BLaER1 treated with 17β-estradiol and CSF1 and Interleukin-3, amounts not matched to agents 10 nM and 100 nM (cell line): ENCODE measurements at regions not wholly inside any gene's neighbourhood (a gene's known extent, or its start where the extent isn't known, plus 50 kb on each side); places are given as distances from the start of the nearest gene placed in this dataset.
A peak's percentile ranks its signal among the peaks of the same experiment; 100 is the strongest.

Source experiments
- H3K27ac ChIP-seq, 11 experiments: shearing (Covaris generic); formaldehyde crosslinking; 2 replicates each; pipeline ENCODE4 v1.8.1; 2022
- H3K27me3 ChIP-seq, 11 experiments: shearing (Covaris generic); formaldehyde crosslinking; 2 replicates each; pipeline ENCODE4 v1.8.1; 2022
- H3K36me3 ChIP-seq, 11 experiments: shearing (Covaris generic); formaldehyde crosslinking; 2 replicates each; pipeline ENCODE4 v1.8.1; 2022
- H3K4me1 ChIP-seq, 10 experiments: shearing (Covaris generic); formaldehyde crosslinking; 2 replicates each; pipeline ENCODE4 v1.8.1; 2022
- H3K4me2 ChIP-seq, 11 experiments: shearing (Covaris generic); formaldehyde crosslinking; 2 replicates each; pipeline ENCODE4 v1.8.1; 2022
- H3K4me3 ChIP-seq, 10 experiments: shearing (Covaris generic); formaldehyde crosslinking; 2 replicates each; pipeline ENCODE4 v1.8.1; 2022
- H3K9ac ChIP-seq, 11 experiments: shearing (Covaris generic); formaldehyde crosslinking; 2 replicates each; pipeline ENCODE4 v1.8.1; 2022
- H3K9me3 ChIP-seq, 11 experiments: shearing (Covaris generic); formaldehyde crosslinking; replicated peaks in 1 of 11; 2 replicates each; pipeline ENCODE4 v1.8.1; 2022
- H4K20me1 ChIP-seq, 11 experiments: shearing (Covaris generic); formaldehyde crosslinking; 2 replicates each; pipeline ENCODE4 v1.8.1; 2022
- Cebpa-rat ChIP-seq, 11 experiments: shearing (Covaris generic); IDR thresholded peaks; 2 replicates each; pipeline ENCODE4 v1.8.1; 2022

GRCh38 chr1:101290922-101291561 lies 54.2 kb downstream of the S1PR1 start:
- no peaks in the 10 kb centered on the region for H3K36me3 ChIP-seq
- no peaks in the 10 kb centered on the region for H4K20me1 ChIP-seq
- no peaks in the 10 kb centered on the region for H3K9me3 ChIP-seq
- peak overlapping the region; percentile 84 to 99 (median 93) for H3K4me2 ChIP-seq
- peak overlapping the region; percentile 76 to 86 (median 81); a peak in 21 of 22 replicates for H3K27ac ChIP-seq
- H3K4me3 ChIP-seq, result peak overlapping the region in 9 of 10 experiments; percentile 21 to 52 (median 39); a peak in 15 of 20 replicates
- TF ChIP-seq Cebpa-rat (IDR thresholded peaks at IDR 0.05), result no peak
- peaks cover 0 to 7% (median 0%) of the 10 kb centered on the region in 11 experiments; a peak in 1 of 22 replicates for H3K27me3 ChIP-seq
- peaks cover 65 to 88% (median 79%) of the 10 kb centered on the region in 10 experiments for H3K4me1 ChIP-seq
- peak overlapping the region; percentile 61 to 77 (median 71); a peak in 21 of 22 replicates for H3K9ac ChIP-seq

GRCh38 chr1:101291562-101292380 lies 55.0 kb downstream of the S1PR1 start:
- peak overlapping the region; percentile 61 to 77 (median 71); a peak in 21 of 22 replicates for H3K9ac ChIP-seq
- H4K20me1 ChIP-seq, result no peaks in the 10 kb centered on the region
- H3K4me1 ChIP-seq, result peaks cover 65 to 82% (median 74%) of the 10 kb centered on the region in 10 experiments
- TF ChIP-seq Cebpa-rat (IDR thresholded peaks at IDR 0.05), result peak; percentile 91 to 99 (median 96)
- peak overlapping the region; percentile 76 to 86 (median 81); a peak in 21 of 22 replicates for H3K27ac ChIP-seq
- H3K36me3 ChIP-seq, result no peaks in the 10 kb centered on the region
- H3K9me3 ChIP-seq, result no peaks in the 10 kb centered on the region; a peak in 1 of 22 replicates
- H3K27me3 ChIP-seq, result peaks cover 0 to 7% (median 0%) of the 10 kb centered on the region in 11 experiments; a peak in 1 of 22 replicates
- peak overlapping the region in 9 of 10 experiments; percentile 21 to 52 (median 39); a peak in 13 of 20 replicates for H3K4me3 ChIP-seq
- H3K4me2 ChIP-seq, result peak overlapping the region; percentile 84 to 99 (median 93)

- Histone ChIP-seq H3K4me3 (no peak overlapping the region; a peak in 1 of 20 replicates), H3K36me3 (peaks cover 0 to 8% (median 0%) of the 10 kb centered on the region in 11 experiments; a peak in 3 of 22 replicates), H3K9me3 (no peaks in the 10 kb centered on the region; a peak in 1 of 22 replicates), H4K20me1 (no peaks in the 10 kb centered on the region), H3K9ac (peak overlapping the region in 5 of 11 experiments; percentile 8 to 72 (median 70); a peak in 7 of 22 replicates), H3K27me3 (peaks cover 0 to 7% (median 0%) of the 10 kb centered on the region in 11 experiments; a peak in 1 of 22 replicates), H3K4me1 (peaks cover 59 to 72% (median 63%) of the 10 kb centered on the region in 10 experiments), H3K27ac (peak overlapping the region in 10 of 11 experiments; percentile 76 to 86 (median 81); a peak in 19 of 22 replicates), H3K4me2 (peak overlapping the region; percentile 84 to 99 (median 93))
- peak in 1 of 11 experiments; percentile 46; a peak in 1 of 22 replicates for TF ChIP-seq Cebpa-rat (IDR thresholded peaks at IDR 0.05)
These were observed 56.7 kb downstream of the S1PR1 start for GRCh38 chr1:101293461-101294051.

- peaks cover 42 to 57% (median 47%) of the 10 kb centered on the region in 10 experiments for H3K4me1 ChIP-seq
- H4K20me1 ChIP-seq, result no peaks in the 10 kb centered on the region
- peak overlapping the region in 3 of 11 experiments; percentile 9 to 90 (median 84); a peak in 3 of 22 replicates for H3K4me2 ChIP-seq
- no peak overlapping the region for H3K4me3 ChIP-seq
- peaks cover 0 to 8% (median 0%) of the 10 kb centered on the region in 11 experiments; a peak in 3 of 22 replicates for H3K36me3 ChIP-seq
- TF ChIP-seq Cebpa-rat (IDR thresholded peaks at IDR 0.05), result no peak
- no peaks in the 10 kb centered on the region; a peak in 1 of 22 replicates for H3K9me3 ChIP-seq
- no peak overlapping the region for H3K9ac ChIP-seq
- H3K27ac ChIP-seq, result no peak overlapping the region
- peaks cover 0 to 7% (median 0%) of the 10 kb centered on the region in 11 experiments; a peak in 1 of 22 replicates for H3K27me3 ChIP-seq
These were observed 58.4 kb downstream of the S1PR1 start for GRCh38 chr1:101295209-101295608.

GRCh38 chr1:101298663-101299062 lies 61.8 kb downstream of the S1PR1 start:
- no peak overlapping the region for H3K4me2 ChIP-seq
- H3K9ac ChIP-seq, result no peak overlapping the region
- peaks cover 10 to 22% (median 13%) of the 10 kb centered on the region in 10 experiments for H3K4me1 ChIP-seq
- H3K27me3 ChIP-seq, result peaks cover 0 to 7% (median 0%) of the 10 kb centered on the region in 11 experiments; a peak in 1 of 22 replicates
- no peaks in the 10 kb centered on the region; a peak in 1 of 22 replicates for H3K9me3 ChIP-seq
- TF ChIP-seq Cebpa-rat (IDR thresholded peaks at IDR 0.05), result no peak
- H3K4me3 ChIP-seq, result no peak overlapping the region
- no peak overlapping the region for H3K27ac ChIP-seq
- no peaks in the 10 kb centered on the region for H4K20me1 ChIP-seq
- H3K36me3 ChIP-seq, result peaks cover 0 to 8% (median 0%) of the 10 kb centered on the region in 11 experiments; a peak in 3 of 22 replicates

GRCh38 chr1:101299141-101299540 lies 62.3 kb downstream of the S1PR1 start:
- peaks cover 0 to 8% (median 0%) of the 10 kb centered on the region in 11 experiments; a peak in 3 of 22 replicates for H3K36me3 ChIP-seq
- H3K9me3 ChIP-seq, result peaks cover 0 to 5% (median 0%) of the 10 kb centered on the region in 11 experiments; a peak in 1 of 22 replicates
- H3K4me1 ChIP-seq, result peaks cover 5 to 22% (median 9%) of the 10 kb centered on the region in 10 experiments
- no peak overlapping the region for H3K4me3 ChIP-seq
- no peaks in the 10 kb centered on the region for H4K20me1 ChIP-seq
- no peak overlapping the region for H3K4me2 ChIP-seq
- no peak overlapping the region for H3K9ac ChIP-seq
- H3K27ac ChIP-seq, result no peak overlapping the region
- no peak for TF ChIP-seq Cebpa-rat (IDR thresholded peaks at IDR 0.05)
- peaks cover 0 to 7% (median 0%) of the 10 kb centered on the region in 11 experiments; a peak in 1 of 22 replicates for H3K27me3 ChIP-seq

- Histone ChIP-seq H3K4me3 (no peak overlapping the region), H3K9ac (no peak overlapping the region), H4K20me1 (no peaks in the 10 kb centered on the region), H3K4me2 (no peak overlapping the region), H3K27ac (no peak overlapping the region), H3K4me1 (peaks cover 0 to 22% (median 3%) of the 10 kb centered on the region in 10 experiments; a peak in 12 of 20 replicates), H3K9me3 (peaks cover 0 to 5% (median 0%) of the 10 kb centered on the region in 11 experiments; a peak in 2 of 22 replicates), H3K27me3 (peaks cover 0 to 6% (median 0%) of the 10 kb centered on the region in 11 experiments; a peak in 1 of 22 replicates), H3K36me3 (peaks cover 0 to 9% (median 0%) of the 10 kb centered on the region in 11 experiments; a peak in 3 of 22 replicates)
- no peak for TF ChIP-seq Cebpa-rat (IDR thresholded peaks at IDR 0.05)
These were observed 62.9 kb downstream of the S1PR1 start for GRCh38 chr1:101299710-101300109.

- Histone ChIP-seq H3K27ac (no peak overlapping the region), H3K9me3 (peaks cover 0 to 17% (median 11%) of the 10 kb centered on the region in 11 experiments; a peak in 15 of 22 replicates), H3K4me2 (no peak overlapping the region), H3K4me1 (peaks cover 0 to 14% (median 0%) of the 10 kb centered on the region in 10 experiments; a peak in 8 of 20 replicates), H3K27me3 (0 out of 22 replicates have a peak, but pooled peaks cover 0 to under 1% (median 0%) of the 10 kb centered on the region in 11 experiments), H3K36me3 (peaks cover 0 to 14% (median 0%) of the 10 kb centered on the region in 11 experiments; a peak in 4 of 22 replicates), H3K9ac (no peak overlapping the region), H3K4me3 (no peak overlapping the region), H4K20me1 (no peaks in the 10 kb centered on the region)
- TF ChIP-seq Cebpa-rat (IDR thresholded peaks at IDR 0.05), result no peak
These were observed 64.1 kb downstream of the S1PR1 start for GRCh38 chr1:101300916-101301315.
